T-helper 2 cell (primary cell): ENCODE measurements at regions not wholly inside any gene's neighbourhood (a gene's known extent, or its start where the extent isn't known, plus 50 kb on each side); places are given as distances from the start of the nearest gene placed in this dataset.

Experiments used
- DNase-seq, 5 experiments: peaks; one replicate each; pipeline versions ENCODE4 v3.0.0 to v3.0.0-alpha.2; 2012 to 2022

GRCh38 chr20:11051136-11051535 is 377.3 kb upstream of the JAG1 start:
- no peak for DNase-seq

GRCh38 chr20:11053310-11053709 is 379.5 kb upstream of the JAG1 start:
- no peak for DNase-seq

GRCh38 chr20:11054266-11054993 is 380.6 kb upstream of the JAG1 start:
- DNase-seq = no peak

- DNase-seq = no peak
Observed at GRCh38 chr20:11056414-11056813, 382.6 kb upstream of the JAG1 start.

- DNase-seq = no peak
Observed at GRCh38 chr20:11057624-11058023, 383.8 kb upstream of the JAG1 start.

- DNase-seq = no peak
Observed at GRCh38 chr20:11059659-11060058, 385.9 kb upstream of the JAG1 start.

GRCh38 chr20:11060423-11061185 is 386.8 kb upstream of the JAG1 start:
- DNase-seq = no peak

GRCh38 chr20:11063444-11063843 is 389.6 kb upstream of the JAG1 start:
- no peak for DNase-seq

- no peak for DNase-seq
Observed at GRCh38 chr20:11064946-11065345, 391.1 kb upstream of the JAG1 start.

- no peak for DNase-seq
Observed at GRCh38 chr20:11067359-11067758, 393.6 kb upstream of the JAG1 start.

- DNase-seq = no peak
Observed at GRCh38 chr20:11072982-11073381, 399.2 kb upstream of the JAG1 start.

GRCh38 chr20:11076434-11077105 is 402.8 kb upstream of the JAG1 start:
- DNase-seq = no peak

- DNase-seq = no peak
Observed at GRCh38 chr20:11077226-11077625, 403.4 kb upstream of the JAG1 start.

- DNase-seq = no peak
Observed at GRCh38 chr20:11080010-11080409, 406.2 kb upstream of the JAG1 start.

GRCh38 chr20:11080781-11081377 is 407.1 kb upstream of the JAG1 start:
- no peak for DNase-seq

- no peak for DNase-seq
Observed at GRCh38 chr20:11083841-11084240, 410.0 kb upstream of the JAG1 start.

- no peak for DNase-seq
Observed at GRCh38 chr20:11084508-11084907, 410.7 kb upstream of the JAG1 start.

GRCh38 chr20:11086970-11087369 is 413.2 kb upstream of the JAG1 start:
- no peak for DNase-seq

- DNase-seq = no peak
Observed at GRCh38 chr20:11090751-11091150, 417.0 kb upstream of the JAG1 start.

GRCh38 chr20:11091511-11091910 is 417.7 kb upstream of the JAG1 start:
- DNase-seq = no peak

- DNase-seq = no peak
Observed at GRCh38 chr20:11092151-11092550, 418.4 kb upstream of the JAG1 start.

GRCh38 chr20:11094196-11094595 is 420.4 kb upstream of the JAG1 start:
- no peak for DNase-seq

GRCh38 chr20:11094711-11095110 is 420.9 kb upstream of the JAG1 start:
- no peak for DNase-seq
